Keratinocyte (primary cell): ENCODE measurements at regions not wholly inside any gene's neighbourhood (a gene's known extent, or its start where the extent isn't known, plus 50 kb on each side); places are given as distances from the start of the nearest gene placed in this dataset.

Experiments used
- DNase-seq: peaks from one replicate; pipeline ENCODE4 v3.0.0-alpha.2; 2011; ENCODE audit warnings: low read depth, missing footprints, low spot score
- FAIRE-seq: peaks from 2 replicates; lab custom pipeline; 2011; peaks lifted over from hg19 to GRCh38; lab: Jason Lieb, UNC
- H2AFZ ChIP-seq: 2 replicates; pipeline ENCODE4 v1.6.0; 2012; ENCODE audit warnings: low read length, control low read depth, inconsistent platforms; ENCODE audit not compliant: control insufficient read depth
- H3K27ac ChIP-seq: 2 replicates; pipeline ENCODE4 v1.5.1; 2011; ENCODE audit warnings: low read length; ENCODE audit not compliant: control insufficient read depth, insufficient read depth
- H3K27me3 ChIP-seq: 3 replicates; pipeline ENCODE4 v1.6.0; 2011; ENCODE audit warnings: low read length; ENCODE audit not compliant: control insufficient read depth, insufficient read depth; ENCODE audit errors: extremely low read depth
- H3K36me3 ChIP-seq, 2 experiments: 2 replicates in 1 of 2; 3 replicates in 1 of 2; pipeline ENCODE4 v1.5.1; 2011; ENCODE audit warnings: low read length in 2 of 2, mild to moderate bottlenecking in 1 of 2; ENCODE audit not compliant: control insufficient read depth in 2 of 2, insufficient read depth in 2 of 2; ENCODE audit errors: extremely low read depth in 1 of 2
- H3K4me1 ChIP-seq: 3 replicates; pipeline ENCODE4 v1.5.1; 2011; ENCODE audit warnings: low read length; ENCODE audit not compliant: control insufficient read depth, insufficient read depth; ENCODE audit errors: extremely low read depth
- H3K4me2 ChIP-seq: 3 replicates; pipeline ENCODE4 v1.6.0; 2011; ENCODE audit warnings: low read depth, low read length; ENCODE audit not compliant: control insufficient read depth, insufficient read depth; ENCODE audit errors: extremely low read depth
- H3K4me3 ChIP-seq, 3 experiments: fragments of 200-600 bp in 1 of 3; sonication (generic) in 1 of 3; 2 replicates in 2 of 3; 3 replicates in 1 of 3; pipeline ENCODE4 v1.5.1; 2011 to 2016; ENCODE audit warnings: low read length in 3 of 3, mild to moderate bottlenecking in 3 of 3, control low read depth in 2 of 3, inconsistent platforms in 1 of 3, low read depth in 1 of 3, mixed read lengths in 1 of 3, mixed run types in 1 of 3, moderate library complexity in 1 of 3; ENCODE audit not compliant: control insufficient read depth in 2 of 3, insufficient read depth in 2 of 3; ENCODE audit errors: extremely low read depth in 1 of 3
- H3K79me2 ChIP-seq: 2 replicates; pipeline ENCODE4 v1.6.0; 2012; ENCODE audit warnings: low read length; ENCODE audit not compliant: control insufficient read depth, insufficient read depth
- H3K9ac ChIP-seq: 3 replicates; pipeline ENCODE4 v1.6.0; 2011; ENCODE audit warnings: low read length; ENCODE audit not compliant: control insufficient read depth, insufficient read depth; ENCODE audit errors: extremely low read depth
- H3K9me1 ChIP-seq: 3 replicates; pipeline ENCODE4 v1.6.0; 2011; ENCODE audit warnings: low read length; ENCODE audit not compliant: control insufficient read depth, insufficient read depth; ENCODE audit errors: extremely low read depth
- H3K9me3 ChIP-seq: 2 replicates; pipeline ENCODE4 v1.5.1; 2012; ENCODE audit warnings: low read depth, low read length; ENCODE audit not compliant: control insufficient read depth
- H4K20me1 ChIP-seq: 3 replicates; pipeline ENCODE4 v1.6.0; 2011; ENCODE audit warnings: low read length; ENCODE audit not compliant: control insufficient read depth, insufficient read depth; ENCODE audit errors: extremely low read depth
- EZH2 ChIP-seq: IDR thresholded peaks from one replicate; pipeline ENCODE4 v1.6.1; 2012; ENCODE audit warnings: inconsistent platforms, mild to moderate bottlenecking, low read length, moderate library complexity
- dilution Hi-C: fragments of 300-500 bp; cut with MboI; formaldehyde crosslinking; loops from one replicate; pipeline ENCODE4 v1.7.0; 2020; ENCODE audit warnings: low sequenced_read_pairs; ENCODE audit not compliant: extremely low pct_ligation_motif_present
- TF ChIP-seq, protein P1 (sequence below), 3 experiments: IDR thresholded peaks in 1 of 3; conservative IDR thresholded peaks in 1 of 3; optimal IDR thresholded peaks in 1 of 3; 2 replicates in 2 of 3; 3 replicates in 1 of 3; pipeline versions ENCODE3 to v1.5.1; 2011; ENCODE audit warnings: low read length in 3 of 3, mild to moderate bottlenecking in 3 of 3, moderate library complexity in 2 of 3, control low read depth in 1 of 3, inconsistent platforms in 1 of 3; ENCODE audit not compliant: insufficient read depth in 2 of 3; ENCODE audit errors: extremely low read depth in 1 of 3

DNA sequence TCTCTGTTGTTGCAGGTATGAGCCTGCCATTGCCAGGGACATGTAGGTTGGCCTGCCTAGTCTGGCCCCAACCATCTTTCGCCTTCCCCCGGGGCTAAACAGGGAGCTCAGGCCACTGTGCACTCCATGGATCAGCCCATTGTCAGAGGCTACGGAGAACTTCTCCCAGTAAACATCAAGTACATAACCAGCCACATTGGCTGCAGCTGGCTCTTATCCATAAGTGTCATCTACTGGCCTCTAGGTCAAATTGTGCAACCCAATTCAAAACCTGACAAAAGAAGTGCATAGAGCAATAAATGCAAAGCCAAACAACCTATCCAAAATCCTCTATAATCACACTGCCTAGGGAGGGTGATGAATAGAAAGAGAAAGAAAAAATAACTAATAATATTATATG, 418.1 kb upstream of the DCC start:
- no peak for FAIRE-seq
- no peaks in the 10 kb centered on the region for H3K4me1 ChIP-seq
- H3K36me3 ChIP-seq, result no peaks in the 10 kb centered on the region
- H2AFZ ChIP-seq, result no peak overlapping the region
- H3K4me3 ChIP-seq, result no peak overlapping the region
- no peak for DNase-seq
- TF ChIP-seq EZH2, result no peak
- TF ChIP-seq, protein P1, sequence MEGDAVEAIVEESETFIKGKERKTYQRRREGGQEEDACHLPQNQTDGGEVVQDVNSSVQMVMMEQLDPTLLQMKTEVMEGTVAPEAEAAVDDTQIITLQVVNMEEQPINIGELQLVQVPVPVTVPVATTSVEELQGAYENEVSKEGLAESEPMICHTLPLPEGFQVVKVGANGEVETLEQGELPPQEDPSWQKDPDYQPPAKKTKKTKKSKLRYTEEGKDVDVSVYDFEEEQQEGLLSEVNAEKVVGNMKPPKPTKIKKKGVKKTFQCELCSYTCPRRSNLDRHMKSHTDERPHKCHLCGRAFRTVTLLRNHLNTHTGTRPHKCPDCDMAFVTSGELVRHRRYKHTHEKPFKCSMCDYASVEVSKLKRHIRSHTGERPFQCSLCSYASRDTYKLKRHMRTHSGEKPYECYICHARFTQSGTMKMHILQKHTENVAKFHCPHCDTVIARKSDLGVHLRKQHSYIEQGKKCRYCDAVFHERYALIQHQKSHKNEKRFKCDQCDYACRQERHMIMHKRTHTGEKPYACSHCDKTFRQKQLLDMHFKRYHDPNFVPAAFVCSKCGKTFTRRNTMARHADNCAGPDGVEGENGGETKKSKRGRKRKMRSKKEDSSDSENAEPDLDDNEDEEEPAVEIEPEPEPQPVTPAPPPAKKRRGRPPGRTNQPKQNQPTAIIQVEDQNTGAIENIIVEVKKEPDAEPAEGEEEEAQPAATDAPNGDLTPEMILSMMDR (optimal IDR thresholded peaks at IDR 0.05 in 1 of 3, IDR thresholded peaks at IDR 0.05 in 1 of 3, conservative IDR thresholded peaks at IDR 0.05 in 1 of 3; ENCODE audit: extremely low read depth in 1 of 3, insufficient read depth in 2 of 3, low read length in 3 of 3), result no peak
- peaks cover 2% of the 10 kb centered on the region for H3K9me3 ChIP-seq
- no peak overlapping the region for H3K4me2 ChIP-seq
- H3K9me1 ChIP-seq, result no peaks in the 10 kb centered on the region
- dilution Hi-C loops, result no loop called here
- no peaks in the 10 kb centered on the region for H3K79me2 ChIP-seq
- no peak overlapping the region for H3K27ac ChIP-seq
- no peak overlapping the region for H3K9ac ChIP-seq
- no peaks in the 10 kb centered on the region for H4K20me1 ChIP-seq
- H3K27me3 ChIP-seq, result no peaks in the 10 kb centered on the region

DNA sequence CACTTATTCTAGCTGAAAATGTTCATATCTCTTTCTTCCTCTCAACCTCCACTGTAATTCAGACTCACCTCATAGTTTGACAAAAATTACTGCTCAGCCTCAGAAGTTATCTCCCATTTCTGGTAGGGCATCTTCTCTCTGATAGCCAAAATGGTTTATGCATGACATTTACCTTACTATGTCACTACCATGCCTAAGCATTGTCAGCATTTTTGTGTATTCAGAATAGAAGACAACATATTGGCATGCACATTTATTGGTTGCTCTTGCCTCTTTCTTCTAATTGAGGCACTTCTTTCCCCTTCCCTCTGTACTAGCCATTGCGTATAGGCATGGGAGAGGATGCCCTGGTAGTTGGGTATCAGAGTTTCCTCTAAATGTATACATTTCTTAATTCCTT, 406.1 kb upstream of the DCC start:
- H3K4me2 ChIP-seq, result no peak overlapping the region
- H3K4me1 ChIP-seq, result no peaks in the 10 kb centered on the region
- H3K9me3 ChIP-seq, result no peaks in the 10 kb centered on the region
- no peaks in the 10 kb centered on the region for H3K36me3 ChIP-seq
- dilution Hi-C loops, result no loop called here
- H3K27me3 ChIP-seq, result no peaks in the 10 kb centered on the region
- no peak for DNase-seq
- no peak overlapping the region for H3K9ac ChIP-seq
- no peak overlapping the region for H3K27ac ChIP-seq
- H4K20me1 ChIP-seq, result no peaks in the 10 kb centered on the region
- TF ChIP-seq EZH2, result no peak
- FAIRE-seq, result no peak
- H3K9me1 ChIP-seq, result no peaks in the 10 kb centered on the region
- no peak overlapping the region for H2AFZ ChIP-seq
- H3K4me3 ChIP-seq, result no peak overlapping the region
- no peaks in the 10 kb centered on the region for H3K79me2 ChIP-seq

DNA sequence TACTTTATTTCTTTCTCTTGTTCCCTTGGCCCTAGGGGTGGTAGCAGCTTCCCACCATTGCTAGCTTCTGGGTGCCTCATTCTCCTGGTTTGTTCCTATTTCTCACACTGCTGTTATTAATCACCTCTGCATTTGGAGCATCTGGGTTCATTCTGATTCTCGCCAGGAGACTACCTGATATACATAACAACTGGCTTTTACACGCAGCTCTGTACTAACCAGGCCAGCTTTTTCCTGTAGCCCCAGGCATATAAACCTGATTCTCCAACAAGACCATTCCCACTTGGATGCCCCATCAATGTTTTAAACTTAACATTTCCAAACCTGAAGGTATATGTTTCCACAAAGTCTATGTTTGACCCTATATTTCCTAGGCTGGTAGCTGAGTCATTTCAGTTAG, 403.9 kb upstream of the DCC start:
- H3K27me3 ChIP-seq, result no peaks in the 10 kb centered on the region
- FAIRE-seq (no peak), DNase-seq (no peak)
- no peaks in the 10 kb centered on the region for H3K4me1 ChIP-seq
- no peaks in the 10 kb centered on the region for H3K79me2 ChIP-seq
- no peak overlapping the region for H2AFZ ChIP-seq
- no peaks in the 10 kb centered on the region for H3K9me1 ChIP-seq
- H3K27ac ChIP-seq, result no peak overlapping the region
- dilution Hi-C loops, result no loop called here
- H3K36me3 ChIP-seq, result no peaks in the 10 kb centered on the region
- H3K9ac ChIP-seq, result no peak overlapping the region
- TF ChIP-seq, protein P1 (optimal IDR thresholded peaks at IDR 0.05 in 1 of 3, IDR thresholded peaks at IDR 0.05 in 1 of 3, conservative IDR thresholded peaks at IDR 0.05 in 1 of 3; ENCODE audit: extremely low read depth in 1 of 3, insufficient read depth in 2 of 3, low read length in 3 of 3), result no peak
- no peak for TF ChIP-seq EZH2
- no peaks in the 10 kb centered on the region for H3K9me3 ChIP-seq
- H4K20me1 ChIP-seq, result no peaks in the 10 kb centered on the region
- no peak overlapping the region for H3K4me3 ChIP-seq
- no peak overlapping the region for H3K4me2 ChIP-seq
